ENCODE measurements at regions not wholly inside any gene's neighbourhood (a gene's known extent, or its start where the extent isn't known, plus 50 kb on each side); places are given as distances from the start of the nearest gene placed in this dataset.

DNA sequence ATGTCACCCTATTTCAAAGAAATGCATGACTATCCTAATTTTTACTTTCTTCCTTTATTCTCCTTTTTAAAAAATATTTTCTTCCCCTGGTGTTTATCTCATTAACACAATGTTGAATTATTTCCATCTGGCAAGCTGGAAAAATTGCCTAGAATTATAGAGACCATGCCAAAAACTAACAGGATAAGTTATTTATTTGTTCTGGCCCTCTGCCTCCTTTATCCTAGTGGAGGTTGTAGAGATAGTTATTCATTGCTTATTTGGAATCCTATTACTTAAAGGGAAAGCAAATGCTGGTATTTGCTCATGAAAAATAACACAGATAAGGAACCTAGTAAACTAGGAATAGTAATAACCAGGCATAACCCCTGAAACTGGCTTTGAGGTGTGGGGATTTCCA, 684.9 kb upstream of the KIF2B start:
- Mint-ChIP-seq H3K4me1 (ENCODE audit: low read depth) (no peaks in the 10 kb centered on the region), H3K27me3 (no peaks in the 10 kb centered on the region), H3K4me3 (no peak overlapping the region), H3K36me3 (ENCODE audit: low read depth) (no peaks in the 10 kb centered on the region), H3K27ac (no peak overlapping the region), H3K9me3 (no peaks in the 10 kb centered on the region)
- intact Hi-C loops (cut with micrococcal nuclease), result no loop called here

DNA sequence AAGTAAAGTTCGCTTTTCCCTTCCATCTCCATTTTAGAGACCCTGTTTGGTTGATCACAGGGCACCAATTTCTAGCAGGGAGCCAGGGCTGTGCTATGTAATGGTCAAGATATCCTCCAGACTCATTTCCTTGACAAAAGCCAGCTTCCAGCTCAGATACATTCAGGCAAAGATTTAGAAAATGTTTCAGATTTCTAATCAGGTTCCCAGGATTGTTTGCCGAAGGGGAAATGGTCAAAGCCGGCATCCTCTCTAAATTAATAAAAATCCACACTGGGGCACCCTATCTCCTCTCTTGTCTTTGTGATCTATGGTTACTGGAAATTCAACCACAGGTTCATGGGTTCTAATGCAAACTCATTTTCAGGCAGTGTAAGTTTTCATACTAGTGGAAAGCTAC, 686.8 kb upstream of the KIF2B start:
- no peaks in the 10 kb centered on the region for H3K27me3 Mint-ChIP-seq
- no peak overlapping the region for H3K4me3 Mint-ChIP-seq
- no peaks in the 10 kb centered on the region for H3K36me3 Mint-ChIP-seq (ENCODE audit: low read depth)
- H3K27ac Mint-ChIP-seq, result no peak overlapping the region
- no peaks in the 10 kb centered on the region for H3K4me1 Mint-ChIP-seq (ENCODE audit: low read depth)
- H3K9me3 Mint-ChIP-seq, result no peaks in the 10 kb centered on the region
- intact Hi-C loops (cut with micrococcal nuclease), result no loop called here

DNA sequence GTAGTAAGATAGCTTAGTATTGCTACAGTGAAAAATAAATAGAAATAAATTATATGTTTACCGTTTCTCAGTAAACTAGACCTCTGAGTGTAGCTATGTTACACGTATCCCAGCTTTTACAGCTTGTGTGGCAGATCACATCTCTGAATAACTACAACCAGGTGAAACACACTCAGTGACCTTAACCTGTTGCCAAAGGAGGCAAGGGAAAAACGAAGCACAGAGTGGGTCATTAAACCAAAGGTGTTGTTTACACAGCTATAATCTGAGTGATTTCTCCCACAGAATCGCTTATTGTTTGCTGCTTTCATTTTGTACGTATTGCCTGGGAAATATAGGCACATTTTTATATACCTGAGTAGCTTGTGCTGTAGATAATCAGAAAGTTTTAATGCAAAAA, 688.2 kb upstream of the KIF2B start:
- intact Hi-C loops (cut with micrococcal nuclease), result no loop called here
- Mint-ChIP-seq H3K27me3 (no peaks in the 10 kb centered on the region), H3K9me3 (no peaks in the 10 kb centered on the region), H3K36me3 (ENCODE audit: low read depth) (no peaks in the 10 kb centered on the region), H3K27ac (no peak overlapping the region), H3K4me3 (no peak overlapping the region), H3K4me1 (ENCODE audit: low read depth) (no peaks in the 10 kb centered on the region)

DNA sequence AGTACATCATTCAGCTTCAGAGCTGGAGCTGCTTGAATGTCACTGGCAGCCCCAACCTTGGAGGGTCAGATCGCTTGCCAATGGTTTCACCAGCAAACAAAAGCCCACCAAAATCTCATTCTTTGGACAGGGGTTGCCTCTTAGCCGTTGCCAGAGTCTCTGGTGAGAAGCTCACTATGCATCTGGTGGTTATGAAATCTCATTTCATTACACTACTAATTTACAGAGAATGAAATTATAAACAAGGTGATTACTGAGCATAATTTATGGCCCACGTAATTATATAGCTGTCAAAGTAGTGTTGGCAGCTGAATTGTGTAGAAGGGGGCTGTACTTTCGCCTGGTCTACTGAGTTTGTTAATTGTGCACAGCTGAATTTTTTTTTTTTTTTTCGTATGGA, 688.9 kb upstream of the KIF2B start:
- Mint-ChIP-seq H3K36me3 (ENCODE audit: low read depth) (no peaks in the 10 kb centered on the region), H3K27ac (no peak overlapping the region), H3K9me3 (no peaks in the 10 kb centered on the region), H3K4me1 (ENCODE audit: low read depth) (no peaks in the 10 kb centered on the region), H3K27me3 (no peaks in the 10 kb centered on the region), H3K4me3 (no peak overlapping the region)
- intact Hi-C loops (cut with micrococcal nuclease), result no loop called here

DNA sequence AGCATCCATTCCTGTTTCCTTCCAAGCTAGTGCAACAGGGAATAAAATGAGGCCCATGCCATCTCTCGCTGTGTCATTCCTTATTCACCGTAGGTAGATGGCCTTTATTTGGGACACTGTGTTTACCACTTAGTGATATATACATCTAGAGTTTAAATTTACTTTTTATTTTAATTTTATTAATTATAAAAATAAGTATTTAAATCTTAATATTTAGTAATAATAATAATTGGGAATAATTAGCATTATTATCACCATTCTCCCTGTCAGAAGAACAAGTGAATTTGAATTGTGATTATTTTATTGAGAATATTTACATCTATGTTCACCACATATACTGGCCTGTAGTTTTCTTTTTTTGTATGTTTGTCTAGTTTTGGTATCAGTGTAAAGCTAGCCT, 692.9 kb upstream of the KIF2B start:
- H3K36me3 Mint-ChIP-seq (ENCODE audit: low read depth), result no peaks in the 10 kb centered on the region
- H3K27me3 Mint-ChIP-seq, result no peaks in the 10 kb centered on the region
- intact Hi-C loops (cut with micrococcal nuclease), result no loop called here
- no peak overlapping the region for H3K4me3 Mint-ChIP-seq
- H3K27ac Mint-ChIP-seq, result no peak overlapping the region
- H3K9me3 Mint-ChIP-seq, result no peaks in the 10 kb centered on the region
- no peaks in the 10 kb centered on the region for H3K4me1 Mint-ChIP-seq (ENCODE audit: low read depth)

DNA sequence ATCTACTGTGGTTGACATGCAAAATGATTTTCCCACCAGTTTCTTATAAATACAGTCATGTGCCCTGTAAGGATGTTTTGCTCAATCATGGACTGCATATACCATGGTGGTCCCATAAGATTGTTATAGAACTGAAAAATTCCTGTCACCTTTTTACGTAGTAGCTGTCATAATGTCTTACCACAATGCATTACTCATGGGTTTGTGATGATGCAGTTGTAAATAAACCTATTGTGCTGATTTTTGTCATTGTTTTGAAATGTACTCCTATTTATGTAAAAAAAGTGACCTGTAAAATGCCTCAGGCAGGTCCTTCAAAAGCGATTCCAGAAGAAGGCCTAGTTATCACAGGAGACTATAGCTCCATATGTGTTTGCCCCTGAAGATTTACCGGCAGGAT, 695.4 kb upstream of the KIF2B start:
- H3K27me3 Mint-ChIP-seq, result no peaks in the 10 kb centered on the region
- no peak overlapping the region for H3K27ac Mint-ChIP-seq
- no peak overlapping the region for H3K4me3 Mint-ChIP-seq
- no peaks in the 10 kb centered on the region for H3K36me3 Mint-ChIP-seq (ENCODE audit: low read depth)
- H3K9me3 Mint-ChIP-seq, result no peaks in the 10 kb centered on the region
- intact Hi-C loops (cut with micrococcal nuclease), result no loop called here
- H3K4me1 Mint-ChIP-seq (ENCODE audit: low read depth), result no peaks in the 10 kb centered on the region

DNA sequence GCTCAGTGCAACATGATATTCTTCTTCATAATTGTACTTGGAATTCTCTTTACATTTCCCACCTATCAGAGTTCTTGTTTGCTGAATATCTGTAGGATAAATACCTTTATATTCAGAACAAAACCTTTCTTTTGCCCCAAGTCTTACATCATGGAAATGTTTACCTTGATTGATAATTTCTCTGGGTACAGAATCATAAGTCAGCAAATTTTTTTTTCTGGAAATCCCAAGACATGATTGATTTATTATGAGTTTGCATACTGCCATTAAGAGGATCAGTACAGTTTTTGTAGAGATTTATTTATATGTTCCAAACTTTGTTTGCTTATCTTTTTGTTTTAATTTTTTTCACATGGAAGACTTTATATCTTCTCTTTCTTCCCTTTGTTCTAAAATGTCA, 699.8 kb upstream of the KIF2B start:
- H3K4me1 Mint-ChIP-seq (ENCODE audit: low read depth), result no peaks in the 10 kb centered on the region
- intact Hi-C loops (cut with micrococcal nuclease), result no loop called here
- no peak overlapping the region for H3K4me3 Mint-ChIP-seq
- H3K27ac Mint-ChIP-seq, result no peak overlapping the region
- no peaks in the 10 kb centered on the region for H3K9me3 Mint-ChIP-seq
- no peaks in the 10 kb centered on the region for H3K36me3 Mint-ChIP-seq (ENCODE audit: low read depth)
- no peaks in the 10 kb centered on the region for H3K27me3 Mint-ChIP-seq

DNA sequence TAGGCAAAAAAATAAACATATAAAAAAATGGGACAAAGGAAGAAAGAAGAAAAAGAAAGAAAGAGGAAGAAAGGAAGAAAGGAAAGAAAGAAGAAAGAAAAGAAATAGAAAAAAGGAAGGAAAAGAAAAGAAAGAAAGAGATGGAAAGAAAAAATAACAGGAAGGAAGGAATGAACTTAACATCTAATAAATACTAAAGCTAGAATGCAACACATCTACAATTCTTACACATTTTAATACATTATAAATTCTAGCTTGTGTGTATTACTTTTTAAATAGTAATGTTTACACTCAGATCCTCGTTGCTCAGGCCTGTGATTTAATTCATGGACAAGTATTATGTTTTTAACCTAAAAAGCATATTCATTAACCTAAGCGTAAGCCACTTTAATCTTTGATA, 703.0 kb upstream of the KIF2B start:
- H3K36me3 Mint-ChIP-seq (ENCODE audit: low read depth), result no peaks in the 10 kb centered on the region
- no peaks in the 10 kb centered on the region for H3K27me3 Mint-ChIP-seq
- no peak overlapping the region for H3K4me3 Mint-ChIP-seq
- intact Hi-C loops (cut with micrococcal nuclease), result no loop called here
- H3K4me1 Mint-ChIP-seq (ENCODE audit: low read depth), result no peaks in the 10 kb centered on the region
- peaks cover 25% of the 10 kb centered on the region for H3K9me3 Mint-ChIP-seq
- H3K27ac Mint-ChIP-seq, result no peak overlapping the region

DNA sequence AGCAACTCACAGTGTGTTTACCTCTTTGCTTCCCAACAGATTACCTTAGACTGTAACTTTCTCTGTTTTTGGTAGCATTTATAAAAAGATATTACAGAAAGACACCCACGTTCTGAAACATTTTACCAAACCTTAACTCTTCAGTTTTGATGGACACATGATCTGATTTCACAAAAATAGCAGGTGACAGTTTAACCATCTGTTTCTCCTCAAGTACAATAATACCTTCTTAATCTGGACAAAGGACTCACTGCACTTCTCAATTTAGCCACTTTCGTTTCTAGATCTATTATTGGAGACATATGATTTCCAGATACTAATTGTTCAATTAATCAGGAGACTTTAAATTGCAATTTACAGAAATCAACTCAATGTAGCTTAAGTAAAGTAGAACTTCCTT, 703.8 kb upstream of the KIF2B start:
- Mint-ChIP-seq H3K4me1 (ENCODE audit: low read depth) (no peaks in the 10 kb centered on the region), H3K27ac (no peak overlapping the region), H3K36me3 (ENCODE audit: low read depth) (no peaks in the 10 kb centered on the region), H3K27me3 (no peaks in the 10 kb centered on the region), H3K9me3 (peaks cover 25% of the 10 kb centered on the region), H3K4me3 (no peak overlapping the region)
- intact Hi-C loops (cut with micrococcal nuclease), result no loop called here

DNA sequence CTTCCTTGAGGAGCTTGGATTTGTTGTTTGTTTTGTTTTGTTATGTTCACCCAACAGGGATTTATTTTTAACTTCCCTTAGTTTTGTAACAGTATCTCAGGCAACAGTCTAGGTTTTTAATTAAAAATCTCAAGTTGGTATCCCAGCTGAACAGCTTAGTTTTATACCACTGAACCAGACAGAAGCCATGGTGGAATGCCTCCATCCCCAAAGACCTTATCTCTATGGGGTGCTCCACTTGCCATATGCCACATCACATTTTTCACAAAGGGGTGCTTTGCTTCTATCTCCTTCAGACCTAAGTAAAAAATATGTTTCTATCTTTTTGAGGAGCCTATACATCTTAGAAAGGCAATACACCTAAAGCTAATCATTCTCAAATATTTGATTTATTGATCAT, 715.8 kb upstream of the KIF2B start:
- intact Hi-C loops (cut with micrococcal nuclease), result no loop called here
- H3K4me3 Mint-ChIP-seq, result no peak overlapping the region
- H3K4me1 Mint-ChIP-seq (ENCODE audit: low read depth), result no peaks in the 10 kb centered on the region
- H3K36me3 Mint-ChIP-seq (ENCODE audit: low read depth), result no peaks in the 10 kb centered on the region
- peaks cover 23% of the 10 kb centered on the region for H3K9me3 Mint-ChIP-seq
- no peak overlapping the region for H3K27ac Mint-ChIP-seq
- no peaks in the 10 kb centered on the region for H3K27me3 Mint-ChIP-seq

DNA sequence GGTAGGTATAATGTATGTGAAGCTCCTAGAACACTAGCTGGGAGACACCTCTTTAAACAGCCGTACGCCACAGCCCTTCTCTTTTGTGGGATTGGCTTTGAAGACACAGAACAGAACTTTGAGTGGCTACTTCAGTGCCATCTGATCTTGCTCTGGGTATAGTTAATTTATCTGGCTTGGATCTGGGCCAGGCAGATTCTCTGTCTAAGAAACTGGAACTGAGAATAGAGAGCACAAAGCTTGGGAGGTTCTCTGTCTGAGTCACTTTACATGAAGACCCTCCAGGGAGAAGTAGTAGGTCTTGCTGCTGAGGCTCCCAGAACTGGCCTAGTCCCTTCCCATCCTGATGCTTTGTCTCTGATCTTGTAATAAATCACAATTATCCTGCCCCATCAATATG, 721.0 kb upstream of the KIF2B start:
- Mint-ChIP-seq H3K4me3 (no peak overlapping the region), H3K9me3 (peaks cover 6% of the 10 kb centered on the region), H3K36me3 (ENCODE audit: low read depth) (no peaks in the 10 kb centered on the region), H3K4me1 (ENCODE audit: low read depth) (no peaks in the 10 kb centered on the region), H3K27me3 (no peaks in the 10 kb centered on the region), H3K27ac (no peak overlapping the region)
- intact Hi-C loops (cut with micrococcal nuclease), result no loop called here

DNA sequence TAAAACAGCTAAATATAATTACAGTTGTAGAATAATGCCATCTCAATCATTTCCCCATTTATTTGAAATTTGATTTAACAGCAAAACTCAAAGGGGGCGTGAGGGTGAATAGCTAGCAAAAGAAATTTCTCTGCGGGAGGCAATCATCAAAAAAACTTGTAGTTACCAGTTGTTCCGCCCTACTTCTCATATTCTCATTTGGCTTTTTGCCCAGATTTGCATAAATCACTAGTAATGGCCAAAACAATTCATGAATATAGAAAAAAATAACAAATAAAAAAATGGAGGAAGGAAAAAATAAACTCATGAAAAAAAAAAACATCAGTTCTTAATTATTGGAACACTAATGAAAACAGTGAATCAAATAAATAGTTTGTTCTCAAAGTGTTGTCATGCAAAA, 722.6 kb upstream of the KIF2B start:
- Mint-ChIP-seq H3K27ac (no peak overlapping the region), H3K36me3 (ENCODE audit: low read depth) (no peaks in the 10 kb centered on the region), H3K27me3 (no peaks in the 10 kb centered on the region), H3K4me3 (no peak overlapping the region), H3K9me3 (peaks cover 6% of the 10 kb centered on the region), H3K4me1 (ENCODE audit: low read depth) (no peaks in the 10 kb centered on the region)
- intact Hi-C loops (cut with micrococcal nuclease), result no loop called here

DNA sequence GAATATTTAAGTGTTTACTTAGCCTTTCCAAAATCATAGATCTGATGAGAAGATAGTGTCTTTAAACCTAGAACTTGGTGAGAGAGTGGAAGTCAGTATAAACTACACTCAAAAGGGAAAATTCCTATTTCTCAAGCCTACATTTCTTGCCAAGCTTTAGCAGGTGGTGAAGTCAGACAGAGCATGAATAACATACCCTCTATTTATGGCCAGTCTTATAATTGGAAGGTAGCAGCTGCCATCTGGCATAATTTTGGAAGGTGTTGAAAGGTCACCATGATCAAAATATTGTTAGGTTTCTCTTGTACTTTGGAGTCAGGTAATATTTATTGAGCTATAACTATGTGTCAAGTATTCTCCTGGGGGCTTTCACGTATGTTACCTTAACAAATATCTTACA, 729.3 kb upstream of the KIF2B start:
- H3K27me3 Mint-ChIP-seq, result no peaks in the 10 kb centered on the region
- no peaks in the 10 kb centered on the region for H3K36me3 Mint-ChIP-seq (ENCODE audit: low read depth)
- H3K4me3 Mint-ChIP-seq, result no peak overlapping the region
- H3K9me3 Mint-ChIP-seq, result peaks cover 3% of the 10 kb centered on the region
- no peaks in the 10 kb centered on the region for H3K4me1 Mint-ChIP-seq (ENCODE audit: low read depth)
- intact Hi-C loops (cut with micrococcal nuclease), result no loop called here
- H3K27ac Mint-ChIP-seq, result no peak overlapping the region

DNA sequence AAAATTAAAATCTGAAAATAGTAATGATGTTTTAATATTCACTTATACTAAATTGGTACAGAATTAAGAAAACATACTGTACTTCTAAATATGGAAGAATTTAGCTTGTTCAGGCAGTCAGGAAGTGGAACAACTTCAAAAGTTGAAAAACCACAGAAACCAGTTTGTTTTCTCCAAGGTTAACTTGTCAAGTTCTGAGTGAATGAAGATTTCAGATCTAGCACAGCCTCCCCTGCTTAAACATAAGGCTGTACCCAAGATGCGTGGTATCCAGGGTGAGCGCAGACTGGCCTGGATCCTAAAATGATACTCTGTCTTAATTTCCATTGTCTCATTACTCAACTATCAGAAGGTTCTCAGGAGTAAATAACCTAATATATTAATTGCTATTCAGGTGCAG, 730.7 kb upstream of the KIF2B start:
- Mint-ChIP-seq H3K9me3 (no peaks in the 10 kb centered on the region), H3K27me3 (no peaks in the 10 kb centered on the region), H3K4me3 (no peak overlapping the region), H3K4me1 (ENCODE audit: low read depth) (no peaks in the 10 kb centered on the region), H3K27ac (no peak overlapping the region), H3K36me3 (ENCODE audit: low read depth) (no peaks in the 10 kb centered on the region)
- intact Hi-C loops (cut with micrococcal nuclease), result no loop called here

DNA sequence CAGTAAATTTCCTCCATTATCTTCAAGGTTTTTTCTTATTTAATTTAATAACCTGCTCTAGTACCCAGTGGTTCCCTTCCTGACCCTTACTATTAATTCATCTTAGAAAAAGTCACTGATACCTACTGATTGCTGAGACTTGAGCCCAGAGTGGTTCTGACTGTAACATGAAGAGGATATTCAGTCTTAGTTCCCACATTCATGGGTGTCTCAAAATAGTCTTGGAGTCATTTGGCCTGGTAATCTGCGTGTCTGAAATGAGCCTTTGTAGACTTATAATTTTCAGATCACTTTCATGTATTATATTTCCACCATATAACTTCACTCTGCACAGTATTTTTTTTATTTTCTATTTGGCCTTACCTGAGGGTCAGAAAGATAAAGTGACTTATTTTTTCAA, 732.0 kb upstream of the KIF2B start:
- no peak overlapping the region for H3K27ac Mint-ChIP-seq
- no peak overlapping the region for H3K4me3 Mint-ChIP-seq
- H3K36me3 Mint-ChIP-seq (ENCODE audit: low read depth), result no peaks in the 10 kb centered on the region
- no peaks in the 10 kb centered on the region for H3K9me3 Mint-ChIP-seq
- no peaks in the 10 kb centered on the region for H3K27me3 Mint-ChIP-seq
- H3K4me1 Mint-ChIP-seq (ENCODE audit: low read depth), result no peaks in the 10 kb centered on the region
- intact Hi-C loops (cut with micrococcal nuclease), result no loop called here

DNA sequence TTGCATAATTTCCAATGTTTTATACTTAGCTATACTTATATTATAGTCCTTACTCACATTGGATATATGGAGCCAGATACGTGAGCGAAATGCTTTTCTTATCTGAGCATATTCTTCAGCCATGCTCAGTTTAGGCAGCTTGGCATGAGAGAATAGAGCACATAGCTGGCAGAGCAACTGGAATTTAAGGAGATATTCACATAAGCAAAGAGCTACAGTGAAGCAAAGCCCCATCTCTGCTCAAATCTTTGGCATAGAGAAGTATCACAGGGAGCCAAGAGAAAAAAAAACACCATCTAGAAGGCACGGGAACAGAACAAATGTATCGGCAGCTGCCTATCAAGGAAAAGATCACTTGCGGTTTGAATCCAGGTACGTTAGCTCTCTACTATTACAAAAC, 734.2 kb upstream of the KIF2B start:
- Mint-ChIP-seq H3K27me3 (no peaks in the 10 kb centered on the region), H3K4me3 (no peak overlapping the region), H3K9me3 (no peaks in the 10 kb centered on the region), H3K27ac (no peak overlapping the region), H3K4me1 (ENCODE audit: low read depth) (no peaks in the 10 kb centered on the region), H3K36me3 (ENCODE audit: low read depth) (no peaks in the 10 kb centered on the region)
- intact Hi-C loops (cut with micrococcal nuclease), result no loop called here

Data from dendritic cell treated with granulocyte-macrophage colony-stimulating factor and Interleukin-4, amounts not matched to agents 40 ng/mL and 50 ng/mL, for 4 days (primary cell).